ENCODE measurements at regions not wholly inside any gene's neighbourhood (a gene's known extent, or its start where the extent isn't known, plus 50 kb on each side); places are given as distances from the start of the nearest gene placed in this dataset.

- 87 to 92% methylated on average over 3 of the region's 3 CpGs for WGBS, 2 experiments (ENCODE audit: low coverage in 1 of 2, low lambda C conversion rate in 2 of 2, missing lambda C conversion rate in 2 of 2)
- H3K27ac ChIP-seq, result no peak overlapping the region
- H2AFZ ChIP-seq, result peak overlapping the region; percentile 7; the same call in 1 of the 2 replicates
These were observed 71.1 kb upstream of the ZDHHC17 start for GRCh38 chr12:76692846-76693245.

GRCh38 chr12:76694369-76694768, 69.5 kb upstream of the ZDHHC17 start:
- peaks cover 14% of the 10 kb centered on the region for H3F3A ChIP-seq (ENCODE audit: insufficient read depth)
- H3K4me3 ChIP-seq, result no peak overlapping the region
- H3K79me2 ChIP-seq (ENCODE audit: insufficient read depth), result no peaks in the 10 kb centered on the region
- H3K9ac ChIP-seq, result no peak overlapping the region
- H3K4me1 ChIP-seq (ENCODE audit: insufficient read depth), result peaks cover 25% of the 10 kb centered on the region
- no peaks in the 10 kb centered on the region for H3K9me2 ChIP-seq (ENCODE audit: insufficient read depth)
- DNase-seq, result no peak
- no peak overlapping the region for H3K27ac ChIP-seq
- in situ Hi-C loops (cut with MboI), result no loop called here
- no peak overlapping the region for H3K4me2 ChIP-seq (ENCODE audit: unreplicated experiment)
- H4K20me1 ChIP-seq (ENCODE audit: insufficient read depth), result no peaks in the 10 kb centered on the region
- no peak overlapping the region for H2AFZ ChIP-seq
- H3K36me3 ChIP-seq (ENCODE audit: low read depth), result no peaks in the 10 kb centered on the region
- TF ChIP-seq EZH2 (IDR thresholded peaks at IDR 0.05; ENCODE audit: insufficient read depth, poor library complexity, severe bottlenecking), result no peak
- TF ChIP-seq EZH2phosphoT487 (IDR thresholded peaks at IDR 0.05; ENCODE audit: insufficient read depth, low read depth), result no peak
- H3K27me3 ChIP-seq (replicated peaks; ENCODE audit: insufficient read depth), result no peaks in the 10 kb centered on the region
- WGBS, 2 experiments (ENCODE audit: low coverage in 1 of 2, low lambda C conversion rate in 2 of 2, missing lambda C conversion rate in 2 of 2), result 90 to 95% methylated on average over 7 of the region's 7 CpGs
- no peaks in the 10 kb centered on the region for H3K9me3 ChIP-seq (ENCODE audit: low read depth)

More at GRCh38 chr12:76692846-76693245, 71.1 kb upstream of the ZDHHC17 start:
- in situ Hi-C loops (cut with MboI), result no loop called here
- H3K9me3 ChIP-seq (ENCODE audit: low read depth), result no peaks in the 10 kb centered on the region
- H3K9me2 ChIP-seq (ENCODE audit: insufficient read depth), result no peaks in the 10 kb centered on the region
- no peaks in the 10 kb centered on the region for H3K79me2 ChIP-seq (ENCODE audit: insufficient read depth)
- peaks cover 35% of the 10 kb centered on the region for H3K4me1 ChIP-seq (ENCODE audit: insufficient read depth)
- H3F3A ChIP-seq (ENCODE audit: insufficient read depth), result peaks cover 20% of the 10 kb centered on the region
- H3K9ac ChIP-seq, result no peak overlapping the region
- H3K36me3 ChIP-seq (ENCODE audit: low read depth), result no peaks in the 10 kb centered on the region
- no peak overlapping the region for H3K4me3 ChIP-seq
- peak overlapping the region; percentile 18 for H3K4me2 ChIP-seq (ENCODE audit: unreplicated experiment)
- no peaks in the 10 kb centered on the region for H4K20me1 ChIP-seq (ENCODE audit: insufficient read depth)
- H3K27me3 ChIP-seq (replicated peaks; ENCODE audit: insufficient read depth), result no peaks in the 10 kb centered on the region
- TF ChIP-seq EZH2phosphoT487 (IDR thresholded peaks at IDR 0.05; ENCODE audit: insufficient read depth, low read depth), result no peak
- TF ChIP-seq EZH2 (IDR thresholded peaks at IDR 0.05; ENCODE audit: insufficient read depth, poor library complexity, severe bottlenecking), result no peak
- no peak for DNase-seq

- H4K20me1 ChIP-seq (ENCODE audit: insufficient read depth), result no peaks in the 10 kb centered on the region
- peaks cover 3% of the 10 kb centered on the region for H3K9me3 ChIP-seq (ENCODE audit: low read depth)
- no peaks in the 10 kb centered on the region for H3K79me2 ChIP-seq (ENCODE audit: insufficient read depth)
- no peaks in the 10 kb centered on the region for H3K9me2 ChIP-seq (ENCODE audit: insufficient read depth)
- no peaks in the 10 kb centered on the region for H3K27me3 ChIP-seq (replicated peaks; ENCODE audit: insufficient read depth)
- no peaks in the 10 kb centered on the region for H3K36me3 ChIP-seq (ENCODE audit: low read depth)
- DNase-seq, result no peak
- H3K27ac ChIP-seq, result no peak overlapping the region
- H3K4me2 ChIP-seq (ENCODE audit: unreplicated experiment), result no peak overlapping the region
- in situ Hi-C loops (cut with MboI), result no loop called here
- no peak overlapping the region for H2AFZ ChIP-seq
- H3K9ac ChIP-seq, result no peak overlapping the region
- 78 to 83% methylated on average over 4 of the region's 4 CpGs for WGBS, 2 experiments (ENCODE audit: low coverage in 1 of 2, low lambda C conversion rate in 2 of 2, missing lambda C conversion rate in 2 of 2)
- no peak overlapping the region for H3K4me3 ChIP-seq
- peaks cover 7% of the 10 kb centered on the region for H3F3A ChIP-seq (ENCODE audit: insufficient read depth)
- peaks cover 15% of the 10 kb centered on the region for H3K4me1 ChIP-seq (ENCODE audit: insufficient read depth)
- TF ChIP-seq EZH2phosphoT487 (IDR thresholded peaks at IDR 0.05; ENCODE audit: insufficient read depth, low read depth), result no peak
- no peak for TF ChIP-seq EZH2 (IDR thresholded peaks at IDR 0.05; ENCODE audit: insufficient read depth, poor library complexity, severe bottlenecking)
These were observed 67.7 kb upstream of the ZDHHC17 start for GRCh38 chr12:76696186-76696585.

- in situ Hi-C loops (cut with MboI), result no loop called here
- H3K27me3 ChIP-seq (replicated peaks; ENCODE audit: insufficient read depth), result no peaks in the 10 kb centered on the region
- H4K20me1 ChIP-seq (ENCODE audit: insufficient read depth), result no peaks in the 10 kb centered on the region
- no peaks in the 10 kb centered on the region for H3K36me3 ChIP-seq (ENCODE audit: low read depth)
- H3K9ac ChIP-seq, result no peak overlapping the region
- no peaks in the 10 kb centered on the region for H3K79me2 ChIP-seq (ENCODE audit: insufficient read depth)
- no peak for DNase-seq
- H3K27ac ChIP-seq, result no peak overlapping the region
- no peak overlapping the region for H3K4me2 ChIP-seq (ENCODE audit: unreplicated experiment)
- H3K9me3 ChIP-seq (ENCODE audit: low read depth), result peaks cover 3% of the 10 kb centered on the region
- no peaks in the 10 kb centered on the region for H3F3A ChIP-seq (ENCODE audit: insufficient read depth)
- H2AFZ ChIP-seq, result no peak overlapping the region
- H3K4me3 ChIP-seq, result no peak overlapping the region
- H3K4me1 ChIP-seq (ENCODE audit: insufficient read depth), result peaks cover 2% of the 10 kb centered on the region
- H3K9me2 ChIP-seq (ENCODE audit: insufficient read depth), result no peaks in the 10 kb centered on the region
- TF ChIP-seq EZH2phosphoT487 (IDR thresholded peaks at IDR 0.05; ENCODE audit: insufficient read depth, low read depth) (no peak), EZH2 (IDR thresholded peaks at IDR 0.05; ENCODE audit: insufficient read depth, poor library complexity, severe bottlenecking) (no peak)
- 94 to 98% methylated on average over 3 of the region's 3 CpGs for WGBS, 2 experiments (ENCODE audit: low coverage in 1 of 2, low lambda C conversion rate in 2 of 2, missing lambda C conversion rate in 2 of 2)
These were observed 66.1 kb upstream of the ZDHHC17 start for GRCh38 chr12:76697849-76698248.

GRCh38 chr12:76698316-76698715, 65.6 kb upstream of the ZDHHC17 start:
- Histone ChIP-seq H2AFZ (no peak overlapping the region), H3K4me3 (no peak overlapping the region), H3K9me2 (ENCODE audit: insufficient read depth) (no peaks in the 10 kb centered on the region), H3F3A (ENCODE audit: insufficient read depth) (no peaks in the 10 kb centered on the region), H4K20me1 (ENCODE audit: insufficient read depth) (no peaks in the 10 kb centered on the region), H3K4me1 (ENCODE audit: insufficient read depth) (no peaks in the 10 kb centered on the region), H3K27ac (no peak overlapping the region), H3K9me3 (ENCODE audit: low read depth) (peaks cover 3% of the 10 kb centered on the region), H3K27me3 (replicated peaks; ENCODE audit: insufficient read depth) (no peaks in the 10 kb centered on the region), H3K79me2 (ENCODE audit: insufficient read depth) (no peaks in the 10 kb centered on the region), H3K4me2 (ENCODE audit: unreplicated experiment) (no peak overlapping the region), H3K36me3 (ENCODE audit: low read depth) (no peaks in the 10 kb centered on the region), H3K9ac (no peak overlapping the region)
- 96 to 100% methylated on average over 1 of the region's 1 CpG for WGBS, 2 experiments (ENCODE audit: low coverage in 1 of 2, low lambda C conversion rate in 2 of 2, missing lambda C conversion rate in 2 of 2)
- DNase-seq, result no peak
- TF ChIP-seq EZH2phosphoT487 (IDR thresholded peaks at IDR 0.05; ENCODE audit: insufficient read depth, low read depth) (no peak), EZH2 (IDR thresholded peaks at IDR 0.05; ENCODE audit: insufficient read depth, poor library complexity, severe bottlenecking) (no peak)
- in situ Hi-C loops (cut with MboI), result no loop called here
